ENCODE measurements at regions not wholly inside any gene's neighbourhood (a gene's known extent, or its start where the extent isn't known, plus 50 kb on each side); places are given as distances from the start of the nearest gene placed in this dataset.

DNA sequence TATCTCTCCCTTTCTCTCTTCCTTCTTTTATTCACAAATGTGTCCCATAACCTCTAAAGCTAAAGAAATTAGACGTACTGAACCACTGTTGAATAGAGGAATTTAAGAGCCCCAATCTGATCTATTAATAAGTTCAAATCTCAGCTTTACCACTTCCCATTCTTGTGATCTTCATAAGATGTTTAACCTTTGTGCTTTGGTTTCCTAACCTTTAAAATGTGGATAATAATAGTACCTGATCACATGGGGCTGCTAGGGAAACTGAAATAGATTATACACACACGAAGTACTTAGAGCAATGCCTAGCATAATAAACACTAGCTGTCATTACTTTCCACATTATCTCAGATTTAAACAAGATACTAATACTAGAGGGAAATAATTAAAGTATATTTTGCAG lies 324.3 kb upstream of the SEMA6A start:
- H3K14ac ChIP-seq (ENCODE audit: low read length), result no peak overlapping the region
- H3K36me3 ChIP-seq (replicated peaks in 1 of 2; ENCODE audit: control insufficient read depth in 2 of 2, insufficient read depth in 2 of 2, low read length in 2 of 2), result no peaks in the 10 kb centered on the region
- no CpG with 5 or more reads among the region's 2 CpGs for WGBS, 2 donors (ENCODE audit: extremely low coverage in 2 of 2, insufficient read length in 2 of 2, insufficient replicate concordance in 1 of 2)
- no peak overlapping the region for H2AFZ ChIP-seq (ENCODE audit: low read length)
- no peak overlapping the region for H3K4ac ChIP-seq (ENCODE audit: low read length)
- no peak overlapping the region for H2BK5ac ChIP-seq (ENCODE audit: low read length)
- no peak overlapping the region for H4K91ac ChIP-seq (ENCODE audit: low read depth, low read length, poor library complexity)
- H3K18ac ChIP-seq (ENCODE audit: low read length), result no peak overlapping the region
- H3K27me3 ChIP-seq (ENCODE audit: control insufficient read depth in 3 of 3, insufficient read depth in 3 of 3, low read depth in 1 of 3, low read length in 3 of 3), result no peaks in the 10 kb centered on the region
- no peak overlapping the region for H3K27ac ChIP-seq (replicated peaks; ENCODE audit: low read length)
- no peaks in the 10 kb centered on the region for H3K79me1 ChIP-seq (ENCODE audit: low read depth, low read length)
- H3K4me1 ChIP-seq (ENCODE audit: control insufficient read depth in 2 of 2, insufficient read depth in 1 of 2, low read depth in 1 of 2, low read length in 2 of 2), result no peaks in the 10 kb centered on the region
- no peak overlapping the region for H2BK120ac ChIP-seq (ENCODE audit: low read depth, low read length)
- no peak overlapping the region for H2BK12ac ChIP-seq (ENCODE audit: low read length)
- no peak overlapping the region for H4K8ac ChIP-seq (ENCODE audit: low read depth, low read length)
- no peak overlapping the region for H3K4me2 ChIP-seq (ENCODE audit: insufficient read depth, low read length, poor library complexity, severe bottlenecking)
- H3K23ac ChIP-seq (ENCODE audit: low read depth, low read length, poor library complexity), result no peak overlapping the region
- H2AK5ac ChIP-seq (ENCODE audit: low read depth, low read length), result no peak overlapping the region
- DNase-seq (ENCODE audit: low spot score), result no peak
- no peak overlapping the region for H2BK15ac ChIP-seq (ENCODE audit: low read length)
- no peak overlapping the region for H3K4me3 ChIP-seq (ENCODE audit: low read length in 2 of 2)
- no peaks in the 10 kb centered on the region for H3K9me3 ChIP-seq (replicated peaks in 1 of 2; ENCODE audit: control insufficient read depth in 2 of 2, insufficient read depth in 1 of 2, low read depth in 1 of 2, low read length in 2 of 2)
- H3K9ac ChIP-seq (ENCODE audit: low read depth, low read length, poor library complexity), result no peak overlapping the region

DNA sequence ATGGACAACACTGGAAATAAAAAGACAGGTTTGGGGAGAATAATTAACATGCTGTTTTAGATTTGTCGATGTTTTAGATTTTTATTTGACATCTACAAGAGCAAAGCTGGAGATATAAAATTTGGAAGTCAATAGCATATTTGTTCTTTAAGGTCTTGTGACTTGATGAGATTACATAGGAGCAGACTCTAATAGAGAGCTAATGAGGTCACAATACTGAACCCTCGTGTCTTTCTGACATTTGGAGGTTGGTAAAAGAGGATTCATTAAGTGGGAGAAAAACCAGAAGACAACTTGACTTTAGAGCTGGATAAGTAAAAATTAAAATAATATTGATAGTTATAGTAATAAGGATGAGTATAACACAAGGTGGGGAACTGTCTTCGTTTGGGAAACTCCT lies 322.7 kb upstream of the SEMA6A start:
- H3K4me1 ChIP-seq (ENCODE audit: control insufficient read depth in 2 of 2, insufficient read depth in 1 of 2, low read depth in 1 of 2, low read length in 2 of 2), result no peaks in the 10 kb centered on the region
- no peaks in the 10 kb centered on the region for H3K27me3 ChIP-seq (ENCODE audit: control insufficient read depth in 3 of 3, insufficient read depth in 3 of 3, low read depth in 1 of 3, low read length in 3 of 3)
- H3K4ac ChIP-seq (ENCODE audit: low read length), result no peak overlapping the region
- no peak overlapping the region for H3K23ac ChIP-seq (ENCODE audit: low read depth, low read length, poor library complexity)
- no CpG with 5 or more reads among the region's 3 CpGs for WGBS, 2 donors (ENCODE audit: extremely low coverage in 2 of 2, insufficient read length in 2 of 2, insufficient replicate concordance in 1 of 2)
- H3K36me3 ChIP-seq (replicated peaks in 1 of 2; ENCODE audit: control insufficient read depth in 2 of 2, insufficient read depth in 2 of 2, low read length in 2 of 2), result no peaks in the 10 kb centered on the region
- no peak overlapping the region for H3K27ac ChIP-seq (replicated peaks; ENCODE audit: low read length)
- H2BK12ac ChIP-seq (ENCODE audit: low read length), result no peak overlapping the region
- H3K9ac ChIP-seq (ENCODE audit: low read depth, low read length, poor library complexity), result no peak overlapping the region
- no peak overlapping the region for H2BK120ac ChIP-seq (ENCODE audit: low read depth, low read length)
- no peak overlapping the region for H3K4me3 ChIP-seq (ENCODE audit: low read length in 2 of 2)
- H3K4me2 ChIP-seq (ENCODE audit: insufficient read depth, low read length, poor library complexity, severe bottlenecking), result no peak overlapping the region
- no peak overlapping the region for H4K8ac ChIP-seq (ENCODE audit: low read depth, low read length)
- no peak overlapping the region for H3K18ac ChIP-seq (ENCODE audit: low read length)
- no peak overlapping the region for H2AK5ac ChIP-seq (ENCODE audit: low read depth, low read length)
- H4K91ac ChIP-seq (ENCODE audit: low read depth, low read length, poor library complexity), result no peak overlapping the region
- H3K79me1 ChIP-seq (ENCODE audit: low read depth, low read length), result no peaks in the 10 kb centered on the region
- H2AFZ ChIP-seq (ENCODE audit: low read length), result no peak overlapping the region
- H2BK15ac ChIP-seq (ENCODE audit: low read length), result no peak overlapping the region
- no peak for DNase-seq (ENCODE audit: low spot score)
- H3K9me3 ChIP-seq (replicated peaks in 1 of 2; ENCODE audit: control insufficient read depth in 2 of 2, insufficient read depth in 1 of 2, low read depth in 1 of 2, low read length in 2 of 2), result no peaks in the 10 kb centered on the region
- H2BK5ac ChIP-seq (ENCODE audit: low read length), result no peak overlapping the region
- no peak overlapping the region for H3K14ac ChIP-seq (ENCODE audit: low read length)

DNA sequence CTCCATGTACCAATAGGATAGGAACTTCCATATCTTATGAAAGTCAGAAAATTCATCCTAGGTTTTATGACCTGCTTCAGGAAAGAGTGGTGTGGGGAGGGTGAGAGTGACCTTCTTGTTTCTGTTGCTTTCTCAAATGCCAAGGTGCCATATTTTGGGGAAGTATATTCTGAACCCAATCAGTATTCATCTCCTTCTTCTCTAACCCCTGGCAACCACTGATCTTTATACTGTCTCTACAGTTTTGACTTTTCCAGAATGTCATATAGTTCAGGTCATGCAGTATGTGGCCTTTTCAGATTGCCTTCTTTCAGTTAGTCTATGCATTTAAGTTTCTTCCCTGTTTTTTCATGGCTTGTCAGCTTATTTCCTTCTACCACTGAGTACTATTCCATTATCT lies 321.4 kb upstream of the SEMA6A start:
- H3K23ac ChIP-seq (ENCODE audit: low read depth, low read length, poor library complexity), result no peak overlapping the region
- H3K18ac ChIP-seq (ENCODE audit: low read length), result no peak overlapping the region
- no peaks in the 10 kb centered on the region for H3K36me3 ChIP-seq (replicated peaks in 1 of 2; ENCODE audit: control insufficient read depth in 2 of 2, insufficient read depth in 2 of 2, low read length in 2 of 2)
- H3K4me2 ChIP-seq (ENCODE audit: insufficient read depth, low read length, poor library complexity, severe bottlenecking), result no peak overlapping the region
- H3K79me1 ChIP-seq (ENCODE audit: low read depth, low read length), result no peaks in the 10 kb centered on the region
- DNase-seq (ENCODE audit: low spot score), result no peak
- H4K8ac ChIP-seq (ENCODE audit: low read depth, low read length), result no peak overlapping the region
- H2BK5ac ChIP-seq (ENCODE audit: low read length), result no peak overlapping the region
- H3K9me3 ChIP-seq (replicated peaks in 1 of 2; ENCODE audit: control insufficient read depth in 2 of 2, insufficient read depth in 1 of 2, low read depth in 1 of 2, low read length in 2 of 2), result no peaks in the 10 kb centered on the region
- H3K4me3 ChIP-seq (ENCODE audit: low read length in 2 of 2), result no peak overlapping the region
- no peak overlapping the region for H2AFZ ChIP-seq (ENCODE audit: low read length)
- H3K9ac ChIP-seq (ENCODE audit: low read depth, low read length, poor library complexity), result no peak overlapping the region
- H3K27ac ChIP-seq (replicated peaks; ENCODE audit: low read length), result no peak overlapping the region
- H2BK12ac ChIP-seq (ENCODE audit: low read length), result no peak overlapping the region
- H2BK120ac ChIP-seq (ENCODE audit: low read depth, low read length), result no peak overlapping the region
- no peak overlapping the region for H2BK15ac ChIP-seq (ENCODE audit: low read length)
- H2AK5ac ChIP-seq (ENCODE audit: low read depth, low read length), result no peak overlapping the region
- no peaks in the 10 kb centered on the region for H3K4me1 ChIP-seq (ENCODE audit: control insufficient read depth in 2 of 2, insufficient read depth in 1 of 2, low read depth in 1 of 2, low read length in 2 of 2)
- H3K14ac ChIP-seq (ENCODE audit: low read length), result no peak overlapping the region
- H3K4ac ChIP-seq (ENCODE audit: low read length), result no peak overlapping the region
- no peaks in the 10 kb centered on the region for H3K27me3 ChIP-seq (ENCODE audit: control insufficient read depth in 3 of 3, insufficient read depth in 3 of 3, low read depth in 1 of 3, low read length in 3 of 3)
- H4K91ac ChIP-seq (ENCODE audit: low read depth, low read length, poor library complexity), result no peak overlapping the region

DNA sequence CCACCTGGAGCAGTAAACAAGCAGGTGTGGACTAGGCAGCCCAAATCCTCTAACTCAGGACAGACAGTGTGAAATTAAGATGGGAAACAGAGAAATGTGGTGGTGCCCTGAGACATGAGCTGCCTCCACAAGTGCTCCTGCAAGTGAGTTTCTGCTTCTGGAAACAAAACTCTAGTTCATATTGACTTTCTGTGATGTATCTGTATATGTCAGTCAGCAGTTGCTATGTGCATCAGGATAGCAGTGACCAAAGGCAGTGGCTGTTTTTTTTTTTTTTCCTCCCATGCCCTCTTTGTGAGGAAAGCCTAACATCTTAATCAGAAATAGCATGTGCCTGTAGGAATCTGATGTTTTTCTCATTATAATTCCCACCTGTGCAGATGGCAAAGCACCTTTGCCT lies 318.4 kb upstream of the SEMA6A start:
- Histone ChIP-seq H3K4me3 (ENCODE audit: low read length in 2 of 2) (no peak overlapping the region), H3K36me3 (replicated peaks in 1 of 2; ENCODE audit: control insufficient read depth in 2 of 2, insufficient read depth in 2 of 2, low read length in 2 of 2) (no peaks in the 10 kb centered on the region), H3K4ac (ENCODE audit: low read length) (no peak overlapping the region), H3K4me1 (ENCODE audit: control insufficient read depth in 2 of 2, insufficient read depth in 1 of 2, low read depth in 1 of 2, low read length in 2 of 2) (no peaks in the 10 kb centered on the region), H2AFZ (ENCODE audit: low read length) (no peak overlapping the region), H2BK5ac (ENCODE audit: low read length) (no peak overlapping the region), H3K18ac (ENCODE audit: low read length) (no peak overlapping the region), H3K79me1 (ENCODE audit: low read depth, low read length) (no peaks in the 10 kb centered on the region), H2BK120ac (ENCODE audit: low read depth, low read length) (no peak overlapping the region), H3K27me3 (ENCODE audit: control insufficient read depth in 3 of 3, insufficient read depth in 3 of 3, low read depth in 1 of 3, low read length in 3 of 3) (no peaks in the 10 kb centered on the region), H3K4me2 (ENCODE audit: insufficient read depth, low read length, poor library complexity, severe bottlenecking) (no peak overlapping the region), H2AK5ac (ENCODE audit: low read depth, low read length) (no peak overlapping the region), H3K9me3 (replicated peaks in 1 of 2; ENCODE audit: control insufficient read depth in 2 of 2, insufficient read depth in 1 of 2, low read depth in 1 of 2, low read length in 2 of 2) (no peaks in the 10 kb centered on the region), H4K8ac (ENCODE audit: low read depth, low read length) (no peak overlapping the region), H3K23ac (ENCODE audit: low read depth, low read length, poor library complexity) (no peak overlapping the region), H3K27ac (replicated peaks; ENCODE audit: low read length) (no peak overlapping the region), H4K91ac (ENCODE audit: low read depth, low read length, poor library complexity) (no peak overlapping the region), H2BK12ac (ENCODE audit: low read length) (no peak overlapping the region), H3K14ac (ENCODE audit: low read length) (no peak overlapping the region), H3K9ac (ENCODE audit: low read depth, low read length, poor library complexity) (no peak overlapping the region), H2BK15ac (ENCODE audit: low read length) (no peak overlapping the region)
- no peak for DNase-seq (ENCODE audit: low spot score)

Data from neuronal stem cell (in vitro differentiated cells).